Brain microvascular endothelial cell (primary cell): ENCODE measurements at regions not wholly inside any gene's neighbourhood (a gene's known extent, or its start where the extent isn't known, plus 50 kb on each side); places are given as distances from the start of the nearest gene placed in this dataset.

Experiments
- DNase-seq: peaks from one replicate; pipeline ENCODE4 v3.0.0-alpha.2; 2020
- H3K27ac ChIP-seq: fragments of 250-450 bp; sonication (Bioruptor Pico); 2 replicates; pipeline ENCODE4 v1.5.1; 2020; ENCODE audit warnings: mild to moderate bottlenecking, moderate library complexity
- H3K27me3 ChIP-seq: fragments of 250-450 bp; sonication (Bioruptor Pico); replicated peaks from 2 replicates; pipeline ENCODE4 v1.5.1; 2020; ENCODE audit warnings: mild to moderate bottlenecking
- H3K36me3 ChIP-seq: fragments of 250-450 bp; sonication (Bioruptor Pico); replicated peaks from 2 replicates; pipeline ENCODE4 v1.5.1; 2020; ENCODE audit warnings: mild to moderate bottlenecking
- H3K4me3 ChIP-seq: 2 replicates; pipeline ENCODE4 v1.5.1; 2011; ENCODE audit warnings: low read depth, mild to moderate bottlenecking, control low read depth, low read length, moderate library complexity
- CTCF ChIP-seq: IDR thresholded peaks from 2 replicates; pipeline ENCODE4 v1.5.1; 2011; ENCODE audit warnings: low read depth, mild to moderate bottlenecking, moderate library complexity, low read length, control low read depth, inconsistent platforms; ENCODE audit errors: missing control alignments
- in situ Hi-C: cut with HindIII; loops from 2 replicates; pipeline ENCODE4 v1.10.0; 2017; ENCODE audit warnings: low sequenced_read_pairs, low pct_ligation_motif_present

GRCh38 chr6:16876201-16876600 is 114.9 kb upstream of the ATXN1 start:
- in situ Hi-C loops: no loop called here
- DNase-seq: no peak

DNA sequence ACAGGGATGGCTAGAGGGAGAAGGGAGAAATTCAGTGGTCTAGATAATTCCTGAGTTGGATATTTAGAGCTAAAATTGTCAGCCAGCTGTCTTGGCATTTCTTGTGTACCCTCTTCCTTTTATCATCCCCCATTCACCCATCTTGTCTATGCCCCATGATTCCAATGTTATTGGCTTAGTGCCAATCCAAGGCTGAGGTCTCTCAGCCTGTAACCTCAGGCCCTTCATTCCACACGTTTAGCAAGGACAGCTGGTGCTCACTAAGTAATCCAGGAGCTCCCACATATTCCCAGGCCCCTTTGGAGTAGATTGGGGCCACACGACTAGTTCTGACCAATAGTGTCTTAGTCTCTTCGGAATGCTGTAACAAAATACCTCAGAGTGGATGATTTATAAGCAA is 112.4 kb upstream of the ATXN1 start:
- TF ChIP-seq CTCF: no peak
- Histone ChIP-seq H3K4me3 (no peak overlapping the region), H3K36me3 (no peaks in the 10 kb centered on the region), H3K27me3 (no peaks in the 10 kb centered on the region), H3K27ac (no peak overlapping the region)
- DNase-seq: no peak
- in situ Hi-C loops: no loop called here

More at GRCh38 chr6:16876201-16876600, 114.9 kb upstream of the ATXN1 start:
- no peak for TF ChIP-seq CTCF
- no peak overlapping the region for H3K4me3 ChIP-seq
- no peaks in the 10 kb centered on the region for H3K36me3 ChIP-seq
- no peak overlapping the region for H3K27ac ChIP-seq
- no peaks in the 10 kb centered on the region for H3K27me3 ChIP-seq

GRCh38 chr6:16872543-16873235 is 111.4 kb upstream of the ATXN1 start:
- H3K27ac ChIP-seq: no peak overlapping the region
- H3K4me3 ChIP-seq: no peak overlapping the region
- in situ Hi-C loops: no loop called here
- no peaks in the 10 kb centered on the region for H3K36me3 ChIP-seq
- DNase-seq: no peak
- TF ChIP-seq CTCF: peak; percentile 30
- no peaks in the 10 kb centered on the region for H3K27me3 ChIP-seq

GRCh38 chr6:16871047-16871446 is 109.8 kb upstream of the ATXN1 start:
- no peak for TF ChIP-seq CTCF
- H3K4me3 ChIP-seq: no peak overlapping the region
- H3K27me3 ChIP-seq: no peaks in the 10 kb centered on the region
- in situ Hi-C loops: no loop called here
- no peaks in the 10 kb centered on the region for H3K36me3 ChIP-seq
- no peak for DNase-seq
- no peak overlapping the region for H3K27ac ChIP-seq

DNA sequence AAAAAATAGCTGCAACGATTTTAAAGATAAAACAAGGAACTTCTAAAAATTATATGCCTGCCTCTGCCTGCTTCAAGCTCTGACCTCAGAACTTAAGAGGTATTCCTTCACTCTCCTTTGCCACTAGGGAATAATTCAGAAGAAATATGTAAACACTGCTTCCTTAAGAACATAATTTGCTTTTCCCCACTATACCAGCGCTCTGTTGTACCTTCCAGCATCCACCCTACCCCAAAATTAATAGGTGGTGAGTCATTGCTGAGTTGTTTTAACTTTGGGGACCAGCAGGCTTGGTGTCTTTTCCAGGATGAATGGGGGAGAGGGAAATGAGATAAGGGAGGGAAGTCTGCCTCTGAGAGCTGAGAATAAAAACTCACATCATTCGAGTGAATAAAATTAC is 107.7 kb upstream of the ATXN1 start:
- no peak for DNase-seq
- no peak overlapping the region for H3K4me3 ChIP-seq
- H3K27me3 ChIP-seq: no peaks in the 10 kb centered on the region
- TF ChIP-seq CTCF: no peak
- in situ Hi-C loops: no loop called here
- no peak overlapping the region for H3K27ac ChIP-seq
- H3K36me3 ChIP-seq: no peaks in the 10 kb centered on the region
